Subcutaneous abdominal adipose tissue (tissue), 5 donors: ENCODE measurements at regions not wholly inside any gene's neighbourhood (a gene's known extent, or its start where the extent isn't known, plus 50 kb on each side); places are given as distances from the start of the nearest gene placed in this dataset.
A peak's percentile ranks its signal among the peaks of the same experiment; 100 is the strongest.

Source experiments
- H3K27ac ChIP-seq: one replicate; pipeline ENCODE4 v1.7.0; 2013; ENCODE audit warnings: low read depth, mild to moderate bottlenecking, inconsistent platforms, low read length, moderate library complexity
- H3K27me3 ChIP-seq, 5 donors: one replicate each; pipeline ENCODE4 v1.7.0; 2013; ENCODE audit warnings: low read length in 5 of 5, inconsistent platforms in 1 of 5; ENCODE audit not compliant: control insufficient read depth in 5 of 5, insufficient read depth in 4 of 5
- H3K36me3 ChIP-seq, 5 donors: one replicate each; pipeline ENCODE4 v1.7.0; 2013; ENCODE audit warnings: low read length in 5 of 5; ENCODE audit not compliant: control insufficient read depth in 5 of 5, insufficient read depth in 5 of 5
- H3K4me1 ChIP-seq, 5 donors: one replicate each; pipeline ENCODE4 v1.7.0; 2013; ENCODE audit warnings: low read length in 5 of 5, mild to moderate bottlenecking in 3 of 5, moderate library complexity in 1 of 5; ENCODE audit not compliant: control insufficient read depth in 5 of 5, insufficient read depth in 5 of 5
- H3K4me3 ChIP-seq, 5 donors: one replicate each; pipeline ENCODE4 v1.7.0; 2013; ENCODE audit warnings: low read length in 5 of 5, low read depth in 1 of 5
- H3K9ac ChIP-seq, 5 donors: one replicate each; pipeline ENCODE4 v1.7.0; 2013; ENCODE audit warnings: low read length in 5 of 5, mild to moderate bottlenecking in 4 of 5, moderate library complexity in 3 of 5
- H3K9me3 ChIP-seq, 5 donors: one replicate each; pipeline ENCODE4 v1.7.0; 2013; ENCODE audit warnings: low read length in 5 of 5; ENCODE audit not compliant: control insufficient read depth in 5 of 5
- donor health status: healthy.
- donor health status: healthy.
- donor health status: healthy.
- donor health status: healthy.
- donor health status: healthy.

- H3K9me3 ChIP-seq: peaks cover 0 to 10% (median 6%) of the 10 kb centered on the region in 5 donors
- no peaks in the 10 kb centered on the region for H3K36me3 ChIP-seq
- no peak overlapping the region for H3K9ac ChIP-seq
- H3K4me3 ChIP-seq: no peak overlapping the region
- no peaks in the 10 kb centered on the region for H3K27me3 ChIP-seq
- H3K27ac ChIP-seq: no peak overlapping the region
- no peaks in the 10 kb centered on the region for H3K4me1 ChIP-seq
Measured at GRCh38 chr6:4705809-4706208, 70.4 kb upstream of the CDYL start.

- Histone ChIP-seq H3K27ac (no peak overlapping the region), H3K9ac (no peak overlapping the region), H3K36me3 (no peaks in the 10 kb centered on the region), H3K4me3 (no peak overlapping the region), H3K27me3 (no peaks in the 10 kb centered on the region), H3K9me3 (peaks cover 0 to 10% (median 6%) of the 10 kb centered on the region in 5 donors), H3K4me1 (no peaks in the 10 kb centered on the region)
Measured at GRCh38 chr6:4703382-4703781, 72.8 kb upstream of the CDYL start.

DNA sequence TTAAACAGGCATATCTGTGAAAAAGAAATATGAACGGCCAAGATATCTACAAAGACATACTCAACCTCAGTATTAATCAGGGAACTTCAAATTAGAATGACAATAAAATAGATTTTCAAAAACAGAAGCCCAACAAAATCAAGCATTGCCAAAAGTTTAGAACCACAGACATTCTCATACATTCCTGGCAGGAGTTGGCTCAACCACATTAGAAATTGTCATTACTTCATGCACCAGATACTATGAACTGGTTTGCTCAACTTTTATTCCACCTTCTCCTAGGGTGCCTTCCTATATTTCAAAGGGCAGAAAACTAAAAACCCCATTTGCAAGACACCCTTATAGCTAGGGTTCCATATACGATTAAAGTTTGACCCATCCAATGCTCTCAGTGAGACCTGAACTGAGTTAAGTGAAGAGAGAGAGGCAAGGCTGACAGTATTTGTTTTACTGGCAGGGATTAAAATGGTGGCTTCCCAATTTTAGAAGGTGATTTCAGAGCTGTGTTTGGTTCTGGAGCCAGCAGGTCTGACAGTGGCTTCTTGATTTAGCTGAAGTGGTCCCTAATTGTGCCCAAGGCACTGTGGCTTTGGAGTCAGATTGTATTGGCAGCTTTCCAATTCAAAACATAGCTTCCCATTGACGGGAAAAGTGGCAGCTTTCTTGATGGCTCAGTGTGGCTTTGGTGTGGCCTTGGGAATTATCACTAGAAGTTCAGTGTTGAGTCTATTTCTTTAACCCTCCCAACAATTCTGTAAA, 77.1 kb upstream of the CDYL start:
- Histone ChIP-seq H3K9ac (no peak overlapping the region), H3K36me3 (no peaks in the 10 kb centered on the region), H3K9me3 (no peaks in the 10 kb centered on the region), H3K4me3 (no peak overlapping the region), H3K4me1 (no peaks in the 10 kb centered on the region), H3K27me3 (no peaks in the 10 kb centered on the region), H3K27ac (no peak overlapping the region)

- Histone ChIP-seq H3K27me3 (no peaks in the 10 kb centered on the region), H3K27ac (no peak overlapping the region), H3K9me3 (peaks cover 3 to 14% (median 4%) of the 10 kb centered on the region in 5 donors), H3K36me3 (no peaks in the 10 kb centered on the region), H3K4me3 (no peak overlapping the region), H3K9ac (no peak overlapping the region), H3K4me1 (peaks cover 0 to 3% (median 0%) of the 10 kb centered on the region in 5 donors)
Measured at GRCh38 chr6:4693173-4693970, 82.8 kb upstream of the CDYL start.

DNA sequence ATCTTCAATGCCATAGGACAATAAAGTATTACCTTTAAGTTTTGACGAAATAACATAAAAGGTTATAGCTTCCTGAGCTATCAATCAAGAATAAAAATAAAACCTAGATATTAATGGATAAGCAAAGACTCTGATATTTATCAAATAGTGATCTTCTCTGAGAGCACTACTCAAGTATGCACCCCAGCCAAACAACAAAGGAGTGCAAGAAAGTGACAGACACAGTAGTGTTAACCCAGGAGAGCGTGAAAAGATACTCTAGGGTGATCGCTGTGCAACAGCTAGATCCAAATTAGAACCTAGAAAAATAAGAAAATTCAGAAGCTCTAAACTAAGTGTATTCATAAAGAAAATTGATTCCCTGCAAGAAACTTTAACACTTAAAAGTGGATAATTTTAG, 83.5 kb upstream of the CDYL start:
- no peaks in the 10 kb centered on the region for H3K27me3 ChIP-seq
- no peak overlapping the region for H3K27ac ChIP-seq
- H3K4me1 ChIP-seq: peaks cover 0 to 4% (median 2%) of the 10 kb centered on the region in 5 donors
- no peaks in the 10 kb centered on the region for H3K36me3 ChIP-seq
- no peak overlapping the region for H3K4me3 ChIP-seq
- H3K9me3 ChIP-seq: peaks cover 3 to 14% (median 4%) of the 10 kb centered on the region in 5 donors
- H3K9ac ChIP-seq: no peak overlapping the region

DNA sequence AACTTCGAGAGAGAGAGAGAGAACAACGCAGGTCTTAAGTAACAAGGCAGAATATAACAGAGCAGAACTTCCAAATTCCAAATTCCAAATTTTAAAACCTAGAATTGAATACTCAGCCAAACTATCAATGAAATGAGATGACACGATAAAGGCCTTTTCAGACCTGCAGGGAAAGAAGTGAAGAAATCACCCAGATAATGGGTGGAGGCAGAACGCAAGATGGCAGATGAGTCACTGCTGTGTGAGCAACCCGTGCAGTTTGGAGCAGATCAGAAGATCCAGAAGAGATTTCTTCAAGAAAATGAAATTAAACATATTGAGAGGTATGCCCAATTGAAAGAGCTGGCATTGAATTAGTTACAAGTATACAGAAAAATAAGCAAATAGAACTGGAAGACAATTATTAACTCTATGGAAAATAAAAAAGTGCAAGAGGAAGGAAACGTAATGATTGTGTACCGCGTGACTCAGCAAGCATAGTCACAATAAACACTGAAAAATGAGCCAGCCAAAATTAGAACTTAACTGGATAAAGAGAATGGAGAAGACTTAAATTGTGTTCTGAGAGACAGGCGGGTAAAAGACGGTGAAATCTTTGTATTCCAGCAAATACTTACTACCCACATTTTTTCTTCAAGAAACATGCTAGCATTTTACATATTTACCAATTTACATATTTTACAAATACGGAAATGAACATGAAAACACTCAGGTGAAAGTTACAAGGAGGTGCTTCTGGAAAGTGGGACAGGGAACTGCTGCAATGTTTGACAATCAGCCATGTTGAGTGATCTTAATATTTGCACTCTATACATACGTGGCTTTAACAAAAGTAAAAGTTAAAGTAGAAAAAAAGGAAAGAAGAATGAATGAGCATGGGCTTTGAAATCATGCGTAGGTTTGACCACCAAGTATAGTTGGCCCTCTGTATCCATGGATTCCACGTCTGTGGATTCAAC, 87.9 kb upstream of the CDYL start:
- Histone ChIP-seq H3K4me3 (peak overlapping the region in 4 of 5 donors; percentile 0 to 20 (median 10)), H3K27ac (peak overlapping the region; percentile 8), H3K36me3 (no peaks in the 10 kb centered on the region)

DNA sequence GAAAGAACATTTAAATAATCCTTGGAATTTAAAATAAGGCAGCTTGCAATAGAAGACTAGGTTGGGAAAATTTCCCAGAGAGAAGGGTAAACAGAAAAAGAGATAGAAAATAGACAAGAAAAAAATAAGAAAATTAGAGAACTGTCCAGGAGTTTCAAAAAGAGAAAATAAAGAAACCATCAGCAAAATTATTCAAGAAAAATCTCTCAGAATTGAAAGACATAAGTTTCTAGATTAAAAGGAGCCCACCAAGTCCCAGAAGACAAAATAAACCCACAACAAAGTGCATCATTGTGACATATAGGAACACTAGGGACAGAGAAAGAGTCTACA, 88.6 kb upstream of the CDYL start:
- peaks cover under 1 to 7% (median 4%) of the 10 kb centered on the region in 5 donors for H3K9me3 ChIP-seq
- no peak overlapping the region for H3K9ac ChIP-seq
- no peaks in the 10 kb centered on the region for H3K36me3 ChIP-seq
- no peaks in the 10 kb centered on the region for H3K27me3 ChIP-seq
- H3K27ac ChIP-seq: peak overlapping the region; percentile 8
- H3K4me1 ChIP-seq: peaks cover 0 to 4% (median 2%) of the 10 kb centered on the region in 5 donors
- peak overlapping the region in 1 of 5 donors; percentile 13 for H3K4me3 ChIP-seq

More for the DNA sequence above, 87.9 kb upstream of the CDYL start:
- peaks cover 0 to 4% (median 2%) of the 10 kb centered on the region in 5 donors for H3K4me1 ChIP-seq
- H3K27me3 ChIP-seq: no peaks in the 10 kb centered on the region
- H3K9me3 ChIP-seq: peaks cover 3 to 12% (median 4%) of the 10 kb centered on the region in 5 donors
- no peak overlapping the region for H3K9ac ChIP-seq

GRCh38 chr6:4682431-4683097, 93.6 kb upstream of the CDYL start:
- Histone ChIP-seq H3K4me3 (no peak overlapping the region), H3K27me3 (no peaks in the 10 kb centered on the region), H3K36me3 (no peaks in the 10 kb centered on the region), H3K4me1 (no peaks in the 10 kb centered on the region), H3K9ac (no peak overlapping the region), H3K27ac (no peak overlapping the region), H3K9me3 (no peaks in the 10 kb centered on the region)

DNA sequence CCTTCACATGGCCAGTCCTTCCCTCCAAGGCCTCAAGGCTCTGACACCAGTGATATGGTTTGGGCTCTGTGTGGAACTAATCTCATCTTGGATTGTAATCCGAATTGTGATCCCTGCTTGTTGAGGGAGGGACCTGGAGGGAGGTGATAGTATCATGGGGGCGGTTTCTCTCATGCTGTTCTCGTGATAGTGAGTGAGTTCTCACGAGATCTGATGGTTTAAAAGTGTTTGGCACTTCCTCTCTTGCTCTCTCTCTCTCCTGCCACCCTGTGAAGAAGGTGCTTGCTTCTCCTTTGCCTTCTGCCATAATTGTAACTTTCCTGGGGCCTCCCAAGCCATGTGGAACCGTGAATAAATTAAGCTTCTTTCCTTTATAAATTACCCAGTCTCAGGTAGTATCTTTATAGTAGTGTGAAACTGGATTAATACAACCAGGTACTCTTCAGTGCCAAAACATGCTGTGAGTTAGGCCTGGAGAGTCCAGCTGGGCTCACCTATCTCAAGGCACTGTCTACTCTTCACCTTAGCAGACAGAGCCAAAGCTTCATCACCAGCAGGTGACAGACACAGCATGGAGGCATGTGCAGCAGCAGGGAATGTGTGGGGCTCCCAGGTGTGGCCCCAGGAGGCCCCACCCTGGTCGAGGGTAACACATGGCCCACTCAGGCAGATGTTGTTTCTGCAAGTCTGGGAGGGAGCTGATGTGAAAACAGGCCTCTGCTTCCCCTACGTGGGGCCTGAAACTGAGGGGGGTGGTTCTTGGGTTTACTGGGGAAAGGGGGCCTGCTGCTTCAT, 97.5 kb upstream of the CDYL start:
- H3K9me3 ChIP-seq: no peaks in the 10 kb centered on the region
- no peak overlapping the region for H3K27ac ChIP-seq
- H3K9ac ChIP-seq: no peak overlapping the region
- no peaks in the 10 kb centered on the region for H3K27me3 ChIP-seq
- H3K4me1 ChIP-seq: peaks cover 0 to 4% (median 0%) of the 10 kb centered on the region in 5 donors
- H3K36me3 ChIP-seq: no peaks in the 10 kb centered on the region
- H3K4me3 ChIP-seq: no peak overlapping the region
